ENCODE measurements at regions not wholly inside any gene's neighbourhood (a gene's known extent, or its start where the extent isn't known, plus 50 kb on each side); places are given as distances from the start of the nearest gene placed in this dataset.

- TF ChIP-seq CTCF (IDR thresholded peaks at IDR 0.05; ENCODE audit: unreplicated experiment): no peak
- no peak for DNase-seq (ENCODE audit: low spot score)
- Mint-ChIP-seq H3K4me3 (ENCODE audit: unreplicated experiment) (no peak overlapping the region), H3K36me3 (ENCODE audit: low read depth, unreplicated experiment) (no peaks in the 10 kb centered on the region), H3K27ac (ENCODE audit: unreplicated experiment) (no peak overlapping the region), H3K27me3 (ENCODE audit: unreplicated experiment) (no peaks in the 10 kb centered on the region), H3K9me3 (ENCODE audit: unreplicated experiment) (no peaks in the 10 kb centered on the region), H3K4me1 (ENCODE audit: unreplicated experiment) (peaks cover 4% of the 10 kb centered on the region)
Observed at GRCh38 chr6:112002307-112002706, 51.6 kb upstream of the CCN6 start.

All from endothelial cell (in vitro differentiated cells).